ENCODE measurements at regions not wholly inside any gene's neighbourhood (a gene's known extent, or its start where the extent isn't known, plus 50 kb on each side); places are given as distances from the start of the nearest gene placed in this dataset.

DNA sequence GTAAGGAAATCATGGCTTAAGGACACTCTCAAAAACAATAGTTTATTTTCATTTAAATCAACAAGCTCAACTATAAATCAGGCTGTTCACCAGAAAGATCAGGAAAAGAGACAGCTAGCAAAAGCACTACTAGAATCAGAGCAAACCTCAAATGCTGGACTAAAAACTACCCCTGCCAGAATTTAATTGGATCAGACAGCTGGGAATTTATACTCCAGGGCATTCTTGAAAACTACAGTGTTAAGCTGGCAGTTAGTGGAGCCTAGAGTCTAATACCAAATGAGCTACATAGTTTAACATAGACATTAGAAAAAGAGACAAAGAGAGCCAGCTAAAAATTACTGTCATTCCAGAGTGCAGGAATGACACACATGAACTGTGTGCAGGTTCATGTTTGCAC lies 1016.4 kb upstream of the CRIM1 start:
- TF ChIP-seq, protein P1, sequence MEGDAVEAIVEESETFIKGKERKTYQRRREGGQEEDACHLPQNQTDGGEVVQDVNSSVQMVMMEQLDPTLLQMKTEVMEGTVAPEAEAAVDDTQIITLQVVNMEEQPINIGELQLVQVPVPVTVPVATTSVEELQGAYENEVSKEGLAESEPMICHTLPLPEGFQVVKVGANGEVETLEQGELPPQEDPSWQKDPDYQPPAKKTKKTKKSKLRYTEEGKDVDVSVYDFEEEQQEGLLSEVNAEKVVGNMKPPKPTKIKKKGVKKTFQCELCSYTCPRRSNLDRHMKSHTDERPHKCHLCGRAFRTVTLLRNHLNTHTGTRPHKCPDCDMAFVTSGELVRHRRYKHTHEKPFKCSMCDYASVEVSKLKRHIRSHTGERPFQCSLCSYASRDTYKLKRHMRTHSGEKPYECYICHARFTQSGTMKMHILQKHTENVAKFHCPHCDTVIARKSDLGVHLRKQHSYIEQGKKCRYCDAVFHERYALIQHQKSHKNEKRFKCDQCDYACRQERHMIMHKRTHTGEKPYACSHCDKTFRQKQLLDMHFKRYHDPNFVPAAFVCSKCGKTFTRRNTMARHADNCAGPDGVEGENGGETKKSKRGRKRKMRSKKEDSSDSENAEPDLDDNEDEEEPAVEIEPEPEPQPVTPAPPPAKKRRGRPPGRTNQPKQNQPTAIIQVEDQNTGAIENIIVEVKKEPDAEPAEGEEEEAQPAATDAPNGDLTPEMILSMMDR (IDR thresholded peaks at IDR 0.05) = no peak
- no peak for TF ChIP-seq POLR2A (IDR thresholded peaks at IDR 0.05)
